Occipital lobe (tissue), 1 donor: ENCODE measurements at regions not wholly inside any gene's neighbourhood (a gene's known extent, or its start where the extent isn't known, plus 50 kb on each side); places are given as distances from the start of the nearest gene placed in this dataset.
"Not testable (repeated sequence)": the region's sequence is repeated elsewhere in the genome, so short reads cannot be mapped to it uniquely, and the experiment has no call there.

Source experiments
- DNase-seq: peaks from one replicate; lab custom pipeline; 2025; lab: John Stamatoyannopoulos, UW

GRCh38 chr2:84288293-84288692 lies 170.8 kb downstream of the SUCLG1 start:
- DNase-seq: no peak

- no peak for DNase-seq
Measured at GRCh38 chr2:84286878-84287277, 172.2 kb downstream of the SUCLG1 start.

GRCh38 chr2:84285056-84285747 lies 173.9 kb downstream of the SUCLG1 start:
- no peak for DNase-seq

GRCh38 chr2:84283506-84283905 lies 175.6 kb downstream of the SUCLG1 start:
- DNase-seq: no peak

- no peak for DNase-seq
Measured at GRCh38 chr2:84281510-84281909, 177.6 kb downstream of the SUCLG1 start.

- DNase-seq: no peak
Measured at GRCh38 chr2:84280873-84281272, 178.2 kb downstream of the SUCLG1 start.

- no peak for DNase-seq
Measured at GRCh38 chr2:84278386-84278785, 180.7 kb downstream of the SUCLG1 start.

GRCh38 chr2:84276590-84277255 lies 182.4 kb downstream of the SUCLG1 start:
- no peak for DNase-seq

- DNase-seq: no peak
Measured at GRCh38 chr2:84273406-84273805, 185.7 kb downstream of the SUCLG1 start.

- DNase-seq: no peak
Measured at GRCh38 chr2:84271977-84272376, 187.1 kb downstream of the SUCLG1 start.

GRCh38 chr2:84257831-84258230 lies 201.2 kb downstream of the SUCLG1 start:
- DNase-seq: no peak

- no peak for DNase-seq
Measured at GRCh38 chr2:84251651-84252302, 207.3 kb downstream of the SUCLG1 start.

GRCh38 chr2:84249140-84249539 lies 209.9 kb downstream of the SUCLG1 start:
- no peak for DNase-seq

- DNase-seq: no peak
Measured at GRCh38 chr2:84247532-84247931, 211.5 kb downstream of the SUCLG1 start.

- DNase-seq: no peak
Measured at GRCh38 chr2:84243788-84244733, 215.0 kb downstream of the SUCLG1 start.

GRCh38 chr2:84238907-84239306 lies 220.2 kb downstream of the SUCLG1 start:
- DNase-seq: no peak

- no peak for DNase-seq
Measured at GRCh38 chr2:84236288-84236687, 222.8 kb downstream of the SUCLG1 start.

- no peak for DNase-seq
Measured at GRCh38 chr2:84234103-84234502, 225.0 kb downstream of the SUCLG1 start.

GRCh38 chr2:84231478-84231877 lies 227.6 kb downstream of the SUCLG1 start:
- DNase-seq: peak; percentile 6

GRCh38 chr2:84224121-84224520 lies 235.0 kb downstream of the SUCLG1 start:
- DNase-seq: no peak

- no peak for DNase-seq
Measured at GRCh38 chr2:84223191-84223590, 235.9 kb downstream of the SUCLG1 start.

GRCh38 chr2:84221102-84221501 lies 238.0 kb downstream of the SUCLG1 start:
- not testable (repeated sequence) for DNase-seq
